Right lobe of liver (tissue), 4 donors: ENCODE measurements at regions not wholly inside any gene's neighbourhood (a gene's known extent, or its start where the extent isn't known, plus 50 kb on each side); places are given as distances from the start of the nearest gene placed in this dataset.

Experiments used
- CTCF ChIP-seq, 4 donors: fragments of 200-600 bp in 3 of 4; fragments of 450-650 bp in 1 of 4; IDR thresholded peaks; one replicate each; pipeline versions ENCODE4 v1.5.1 to v1.8.0; 2016 to 2022; ENCODE audit warnings: antibody characterized with exemption in 4 of 4, mild to moderate bottlenecking in 2 of 4
- POLR2A ChIP-seq: fragments of 450-650 bp; IDR thresholded peaks from one replicate; pipeline ENCODE4 v1.6.1; 2017; ENCODE audit warnings: antibody characterized with exemption, mild to moderate bottlenecking
- donor health status: DM: no; HTN: no; CAD: no.
- donor health status: DM: no; HTN: no; CAD: no.
- donor health status: DM: no; HTN: yes; CAD: no.

- TF ChIP-seq CTCF (IDR thresholded peaks at IDR 0.05) = no peak
- TF ChIP-seq POLR2A = no peak
Measured at GRCh38 chr4:114250439-114250891, 271.0 kb upstream of the ARSJ start.
